ENCODE measurements at regions not wholly inside any gene's neighbourhood (a gene's known extent, or its start where the extent isn't known, plus 50 kb on each side); places are given as distances from the start of the nearest gene placed in this dataset.

GRCh38 chr7:110322796-110323195, 768.1 kb upstream of the LRRN3 start (continued):
- TF ChIP-seq SNAPC4 (CRISPR knock-in tag; IDR thresholded peaks at IDR 0.05) (no peak), SETDB1 (CRISPR knock-in tag; IDR thresholded peaks at IDR 0.05; ENCODE audit: borderline replicate concordance) (no peak), MLLT10 (CRISPR knock-in tag; IDR thresholded peaks at IDR 0.05) (no peak), SSRP1 (CRISPR knock-in tag; IDR thresholded peaks at IDR 0.05) (no peak)

GRCh38 chr7:110326966-110327365, 764.0 kb upstream of the LRRN3 start:
- in situ Hi-C loops (cut with HindIII; ENCODE audit: extremely low pct_ligation_motif_present, low pct_unique_long_range_greater_than_20kb) (no loop called here), intact Hi-C loops (cut with micrococcal nuclease; ENCODE audit: unreplicated experiment) (no loop called here)
- H3K9ac ChIP-seq (ENCODE audit: insufficient read depth, low read depth, low read length): no peak overlapping the region
- WGBS (ENCODE audit: low lambda C conversion rate): 51% methylated on average over 4 of the region's 4 CpGs
- POLR2A ChIA-PET: no interaction called here
- CTCF ChIA-PET (ENCODE audit: low intra/inter-chr PET ratio, low total read pairs): no interaction called here
- no peaks in the 10 kb centered on the region for H3K79me2 ChIP-seq (ENCODE audit: insufficient read depth, low read length)
- no peaks in the 10 kb centered on the region for H3K4me1 ChIP-seq (ENCODE audit: insufficient read depth, low read length)
- no peak overlapping the region for H3K4me2 ChIP-seq (ENCODE audit: low read depth, low read length)
- DNase-seq (ENCODE audit: low spot score) (no peak), ATAC-seq (no peak), FAIRE-seq (no peak)
- BruUV-seq (replicated peaks): no TSS peak
- no peaks in the 10 kb centered on the region for H3K9me3 ChIP-seq (ENCODE audit: low read length)
- no peaks in the 10 kb centered on the region for H3K36me3 ChIP-seq (replicated peaks in 1 of 2; ENCODE audit: control insufficient read depth in 1 of 2, insufficient read depth in 2 of 2, low read length in 2 of 2)
- no peaks in the 10 kb centered on the region for H4K20me1 ChIP-seq (ENCODE audit: insufficient read depth, low read length)
- no peak overlapping the region for H2AFZ ChIP-seq (ENCODE audit: low read length)
- no peaks in the 10 kb centered on the region for H3K27me3 ChIP-seq (ENCODE audit: control insufficient read depth in 1 of 2, insufficient read depth in 2 of 2, low read length in 2 of 2)
- H3K4me3 ChIP-seq (replicated peaks in 1 of 3; ENCODE audit: insufficient read depth in 1 of 3, low read depth in 2 of 3, low read length in 3 of 3): no peak overlapping the region
- H3K27ac ChIP-seq (ENCODE audit: extremely low read length, insufficient read depth, low read length): no peak overlapping the region
- TF ChIP-seq ZNF124 (CRISPR knock-in tag; IDR thresholded peaks at IDR 0.05) (no peak), ZNF484 (CRISPR knock-in tag; IDR thresholded peaks at IDR 0.05; ENCODE audit: borderline replicate concordance, low read depth) (no peak), REPIN1 (CRISPR knock-in tag; IDR thresholded peaks at IDR 0.05; ENCODE audit: borderline replicate concordance, low read depth) (no peak), ZNF558 (CRISPR knock-in tag; IDR thresholded peaks at IDR 0.05; ENCODE audit: borderline replicate concordance) (no peak), MED1 (CRISPR knock-in tag; IDR thresholded peaks at IDR 0.05) (no peak), ZFYVE20 (CRISPR knock-in tag; IDR thresholded peaks at IDR 0.05; ENCODE audit: borderline replicate concordance, low read depth) (no peak), TP53 (CRISPR knock-in tag; conservative IDR thresholded peaks at IDR 0.05) (no peak), ZNF660 (CRISPR knock-in tag; IDR thresholded peaks at IDR 0.05; ENCODE audit: borderline replicate concordance, low read depth) (no peak)
